ENCODE measurements at regions not wholly inside any gene's neighbourhood (a gene's known extent, or its start where the extent isn't known, plus 50 kb on each side); places are given as distances from the start of the nearest gene placed in this dataset.

DNA sequence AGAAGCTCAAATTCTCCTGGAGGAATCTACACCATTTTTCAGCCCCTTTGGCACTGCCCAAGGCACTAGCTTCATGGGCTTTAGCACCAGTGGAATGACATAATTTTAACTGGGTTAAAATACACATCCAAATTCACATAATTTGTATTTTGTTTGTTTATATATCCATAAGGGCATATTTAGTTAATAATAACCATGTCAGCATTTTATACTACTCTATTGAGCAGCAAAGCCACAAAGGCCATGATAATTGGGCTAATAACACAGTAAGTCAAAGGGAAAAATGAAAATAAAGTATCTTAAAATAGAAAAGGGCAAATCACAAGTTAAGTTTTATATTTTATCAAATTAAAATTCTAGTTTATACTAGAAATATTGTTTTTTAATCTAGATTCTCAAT, 262.7 kb upstream of the TACR3 start:
- TF ChIP-seq ZFP3 (CRISPR knock-in tag; IDR thresholded peaks at IDR 0.05) (no peak), ZFP30 (CRISPR knock-in tag; IDR thresholded peaks at IDR 0.05) (no peak), ZNF565 (CRISPR knock-in tag; conservative IDR thresholded peaks at IDR 0.05; ENCODE audit: low read depth) (no peak), CSDC2 (CRISPR knock-in tag; IDR thresholded peaks at IDR 0.05) (no peak), RARB (CRISPR knock-in tag; IDR thresholded peaks at IDR 0.05) (no peak), TCF4 (CRISPR knock-in tag; IDR thresholded peaks at IDR 0.05; ENCODE audit: borderline replicate concordance) (no peak), ESRRG (CRISPR knock-in tag; IDR thresholded peaks at IDR 0.05) (no peak), BACH2 (CRISPR knock-in tag; IDR thresholded peaks at IDR 0.05; ENCODE audit: borderline replicate concordance) (no peak)
- TF ChIP-seq, protein P1, sequence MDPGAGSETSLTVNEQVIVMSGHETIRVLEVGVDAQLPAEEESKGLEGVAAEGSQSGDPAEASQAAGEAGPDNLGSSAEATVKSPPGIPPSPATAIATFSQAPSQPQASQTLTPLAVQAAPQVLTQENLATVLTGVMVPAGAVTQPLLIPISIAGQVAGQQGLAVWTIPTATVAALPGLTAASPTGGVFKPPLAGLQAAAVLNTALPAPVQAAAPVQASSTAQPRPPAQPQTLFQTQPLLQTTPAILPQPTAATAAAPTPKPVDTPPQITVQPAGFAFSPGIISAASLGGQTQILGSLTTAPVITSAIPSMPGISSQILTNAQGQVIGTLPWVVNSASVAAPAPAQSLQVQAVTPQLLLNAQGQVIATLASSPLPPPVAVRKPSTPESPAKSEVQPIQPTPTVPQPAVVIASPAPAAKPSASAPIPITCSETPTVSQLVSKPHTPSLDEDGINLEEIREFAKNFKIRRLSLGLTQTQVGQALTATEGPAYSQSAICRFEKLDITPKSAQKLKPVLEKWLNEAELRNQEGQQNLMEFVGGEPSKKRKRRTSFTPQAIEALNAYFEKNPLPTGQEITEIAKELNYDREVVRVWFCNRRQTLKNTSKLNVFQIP (CRISPR knock-in tag; IDR thresholded peaks at IDR 0.05; ENCODE audit: borderline replicate concordance, low read depth), result no peak
- TF ChIP-seq, protein P2, sequence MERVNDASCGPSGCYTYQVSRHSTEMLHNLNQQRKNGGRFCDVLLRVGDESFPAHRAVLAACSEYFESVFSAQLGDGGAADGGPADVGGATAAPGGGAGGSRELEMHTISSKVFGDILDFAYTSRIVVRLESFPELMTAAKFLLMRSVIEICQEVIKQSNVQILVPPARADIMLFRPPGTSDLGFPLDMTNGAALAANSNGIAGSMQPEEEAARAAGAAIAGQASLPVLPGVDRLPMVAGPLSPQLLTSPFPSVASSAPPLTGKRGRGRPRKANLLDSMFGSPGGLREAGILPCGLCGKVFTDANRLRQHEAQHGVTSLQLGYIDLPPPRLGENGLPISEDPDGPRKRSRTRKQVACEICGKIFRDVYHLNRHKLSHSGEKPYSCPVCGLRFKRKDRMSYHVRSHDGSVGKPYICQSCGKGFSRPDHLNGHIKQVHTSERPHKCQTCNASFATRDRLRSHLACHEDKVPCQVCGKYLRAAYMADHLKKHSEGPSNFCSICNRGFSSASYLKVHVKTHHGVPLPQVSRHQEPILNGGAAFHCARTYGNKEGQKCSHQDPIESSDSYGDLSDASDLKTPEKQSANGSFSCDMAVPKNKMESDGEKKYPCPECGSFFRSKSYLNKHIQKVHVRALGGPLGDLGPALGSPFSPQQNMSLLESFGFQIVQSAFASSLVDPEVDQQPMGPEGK (CRISPR knock-in tag; IDR thresholded peaks at IDR 0.05; ENCODE audit: borderline replicate concordance), result no peak
- TF ChIP-seq, protein P3, sequence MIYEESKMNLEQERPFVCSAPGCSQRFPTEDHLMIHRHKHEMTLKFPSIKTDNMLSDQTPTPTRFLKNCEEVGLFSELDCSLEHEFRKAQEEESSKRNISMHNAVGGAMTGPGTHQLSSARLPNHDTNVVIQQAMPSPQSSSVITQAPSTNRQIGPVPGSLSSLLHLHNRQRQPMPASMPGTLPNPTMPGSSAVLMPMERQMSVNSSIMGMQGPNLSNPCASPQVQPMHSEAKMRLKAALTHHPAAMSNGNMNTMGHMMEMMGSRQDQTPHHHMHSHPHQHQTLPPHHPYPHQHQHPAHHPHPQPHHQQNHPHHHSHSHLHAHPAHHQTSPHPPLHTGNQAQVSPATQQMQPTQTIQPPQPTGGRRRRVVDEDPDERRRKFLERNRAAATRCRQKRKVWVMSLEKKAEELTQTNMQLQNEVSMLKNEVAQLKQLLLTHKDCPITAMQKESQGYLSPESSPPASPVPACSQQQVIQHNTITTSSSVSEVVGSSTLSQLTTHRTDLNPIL (CRISPR knock-in tag; IDR thresholded peaks at IDR 0.05; ENCODE audit: low read depth), result no peak

Measured in SK-N-SH treated with all-trans-retinoic acid at 6 μM for 48 hours (cell line).